NB4 (cell line): ENCODE measurements at regions not wholly inside any gene's neighbourhood (a gene's known extent, or its start where the extent isn't known, plus 50 kb on each side); places are given as distances from the start of the nearest gene placed in this dataset.

Experiments
- CTCF ChIP-seq: IDR thresholded peaks from one replicate; pipeline ENCODE4 v1.5.1; 2012; ENCODE audit warnings: low read depth, low read length
- POLR2A ChIP-seq: IDR thresholded peaks from 2 replicates; pipeline ENCODE4 v1.6.1; 2011; ENCODE audit warnings: mild to moderate bottlenecking; ENCODE audit not compliant: insufficient read length; ENCODE audit errors: extremely low read depth
- TF ChIP-seq, protein P1 (sequence below): IDR thresholded peaks from 2 replicates; pipeline ENCODE4 v1.6.1; 2011; ENCODE audit warnings: low read depth, low read length

GRCh38 chr1:79082233-79082632, 75.7 kb upstream of the ADGRL4 start:
- TF ChIP-seq CTCF (no peak), POLR2A (no peak)
- TF ChIP-seq, protein P1, sequence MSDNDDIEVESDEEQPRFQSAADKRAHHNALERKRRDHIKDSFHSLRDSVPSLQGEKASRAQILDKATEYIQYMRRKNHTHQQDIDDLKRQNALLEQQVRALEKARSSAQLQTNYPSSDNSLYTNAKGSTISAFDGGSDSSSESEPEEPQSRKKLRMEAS = no peak
